Osteoblast (primary cell): ENCODE measurements at regions not wholly inside any gene's neighbourhood (a gene's known extent, or its start where the extent isn't known, plus 50 kb on each side); places are given as distances from the start of the nearest gene placed in this dataset.

Experiments used
- DNase-seq: peaks from one replicate; pipeline ENCODE4 v3.0.0; 2011; ENCODE audit warnings: low spot score, mixed read lengths; ENCODE audit not compliant: insufficient read length; ENCODE audit errors: missing footprints
- H2AFZ ChIP-seq: 2 replicates; pipeline ENCODE4 v1.6.0; 2011; ENCODE audit warnings: mild to moderate bottlenecking, low read length
- H3K27ac ChIP-seq: 2 replicates; pipeline ENCODE4 v1.5.1; 2011; ENCODE audit warnings: mild to moderate bottlenecking, low read depth, low read length, moderate library complexity
- H3K27me3 ChIP-seq: 2 replicates; pipeline ENCODE4 v1.6.0; 2012; ENCODE audit warnings: mild to moderate bottlenecking, control low read depth, inconsistent platforms, low read length, moderate library complexity; ENCODE audit not compliant: insufficient read depth
- H3K36me3 ChIP-seq: 2 replicates; pipeline ENCODE4 v1.5.1; 2011; ENCODE audit warnings: mild to moderate bottlenecking, low read length, control low read depth, moderate library complexity; ENCODE audit not compliant: insufficient read depth
- H3K4me1 ChIP-seq: 2 replicates; pipeline ENCODE4 v1.5.1; 2011; ENCODE audit warnings: mild to moderate bottlenecking, low read length, control low read depth, moderate library complexity; ENCODE audit not compliant: insufficient read depth
- H3K4me2 ChIP-seq: 2 replicates; pipeline ENCODE4 v1.6.0; 2011; ENCODE audit warnings: mild to moderate bottlenecking, low read length; ENCODE audit not compliant: insufficient read depth
- H3K4me3 ChIP-seq: fragments of 200-600 bp; sonication (generic); 3 replicates; pipeline ENCODE4 v1.5.1; 2012; ENCODE audit warnings: mild to moderate bottlenecking, low read length, inconsistent platforms; ENCODE audit not compliant: insufficient read depth
- H3K79me2 ChIP-seq: 2 replicates; pipeline ENCODE4 v1.6.0; 2012; ENCODE audit warnings: mild to moderate bottlenecking, low read length, control low read depth, inconsistent platforms; ENCODE audit not compliant: insufficient read depth
- H3K9me3 ChIP-seq: 2 replicates; pipeline ENCODE4 v1.5.1; 2011; ENCODE audit warnings: low read depth, low read length, control low read depth
- H4K20me1 ChIP-seq: 2 replicates; pipeline ENCODE4 v1.6.0; 2012; ENCODE audit warnings: mild to moderate bottlenecking, low read length, control low read depth; ENCODE audit not compliant: insufficient read depth
- CTCF ChIP-seq: IDR thresholded peaks from 2 replicates; pipeline ENCODE4 v1.5.1; 2011; ENCODE audit warnings: mild to moderate bottlenecking, low read depth, low read length, moderate library complexity; ENCODE audit errors: extremely low read depth

- no peak for DNase-seq
- H3K4me1 ChIP-seq, result no peaks in the 10 kb centered on the region
- no peaks in the 10 kb centered on the region for H3K27me3 ChIP-seq
- peaks cover 2% of the 10 kb centered on the region for H3K9me3 ChIP-seq
- H3K36me3 ChIP-seq, result no peaks in the 10 kb centered on the region
- no peak overlapping the region for H3K4me2 ChIP-seq
- no peak for TF ChIP-seq CTCF
- no peaks in the 10 kb centered on the region for H3K79me2 ChIP-seq
- no peak overlapping the region for H2AFZ ChIP-seq
- no peak overlapping the region for H3K4me3 ChIP-seq
- no peak overlapping the region for H3K27ac ChIP-seq
- no peaks in the 10 kb centered on the region for H4K20me1 ChIP-seq
Measured at GRCh38 chr7:12056977-12057376, 154.1 kb upstream of the TMEM106B start.

- H4K20me1 ChIP-seq, result no peaks in the 10 kb centered on the region
- no peaks in the 10 kb centered on the region for H3K36me3 ChIP-seq
- H3K4me1 ChIP-seq, result no peaks in the 10 kb centered on the region
- no peaks in the 10 kb centered on the region for H3K9me3 ChIP-seq
- no peak overlapping the region for H3K4me2 ChIP-seq
- no peak overlapping the region for H2AFZ ChIP-seq
- TF ChIP-seq CTCF, result peak; percentile 37
- DNase-seq, result no peak
- H3K4me3 ChIP-seq, result no peak overlapping the region
- no peaks in the 10 kb centered on the region for H3K79me2 ChIP-seq
- H3K27ac ChIP-seq, result no peak overlapping the region
- no peaks in the 10 kb centered on the region for H3K27me3 ChIP-seq
Measured at GRCh38 chr7:12062062-12062461, 149.0 kb upstream of the TMEM106B start.

DNA sequence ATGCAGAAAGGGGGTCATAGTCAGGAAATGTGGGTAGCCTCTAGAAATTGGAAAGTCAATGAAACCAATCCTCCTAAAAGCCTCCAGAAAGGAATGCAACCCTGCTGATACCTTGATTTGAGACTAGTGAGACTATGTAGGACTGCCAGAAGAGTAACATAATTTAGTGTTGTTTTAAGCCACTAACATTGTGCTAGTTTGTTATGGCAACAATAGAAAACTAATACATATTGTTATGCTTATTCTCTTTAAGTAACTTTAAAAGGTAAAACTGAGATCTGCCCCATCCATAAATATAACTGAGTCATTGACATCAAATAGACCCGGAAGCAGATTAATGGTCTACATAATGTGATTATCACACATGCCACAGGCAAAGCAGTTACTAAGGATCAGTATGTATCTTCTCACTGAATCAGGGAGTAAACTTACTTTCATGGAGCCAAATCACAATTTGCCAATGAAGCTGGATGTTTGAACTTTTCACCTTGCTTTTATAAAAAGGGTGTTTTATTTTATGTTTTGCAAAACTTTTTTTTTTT, 146.4 kb upstream of the TMEM106B start:
- H3K36me3 ChIP-seq, result no peaks in the 10 kb centered on the region
- no peaks in the 10 kb centered on the region for H3K27me3 ChIP-seq
- no peak for TF ChIP-seq CTCF
- H3K4me2 ChIP-seq, result no peak overlapping the region
- H3K27ac ChIP-seq, result no peak overlapping the region
- no peaks in the 10 kb centered on the region for H3K4me1 ChIP-seq
- no peak for DNase-seq
- no peaks in the 10 kb centered on the region for H3K9me3 ChIP-seq
- H3K4me3 ChIP-seq, result no peak overlapping the region
- no peak overlapping the region for H2AFZ ChIP-seq
- H3K79me2 ChIP-seq, result no peaks in the 10 kb centered on the region
- no peaks in the 10 kb centered on the region for H4K20me1 ChIP-seq

GRCh38 chr7:12066004-12066403, 145.1 kb upstream of the TMEM106B start:
- no peak overlapping the region for H2AFZ ChIP-seq
- no peak for DNase-seq
- no peaks in the 10 kb centered on the region for H3K79me2 ChIP-seq
- H3K36me3 ChIP-seq, result no peaks in the 10 kb centered on the region
- no peak overlapping the region for H3K27ac ChIP-seq
- no peak for TF ChIP-seq CTCF
- no peak overlapping the region for H3K4me2 ChIP-seq
- no peaks in the 10 kb centered on the region for H3K27me3 ChIP-seq
- H3K4me3 ChIP-seq, result no peak overlapping the region
- no peaks in the 10 kb centered on the region for H3K9me3 ChIP-seq
- no peaks in the 10 kb centered on the region for H4K20me1 ChIP-seq
- H3K4me1 ChIP-seq, result no peaks in the 10 kb centered on the region
